Vagina (tissue), 2 donors: ENCODE measurements at regions not wholly inside any gene's neighbourhood (a gene's known extent, or its start where the extent isn't known, plus 50 kb on each side); places are given as distances from the start of the nearest gene placed in this dataset.

ENCODE experiments used
- CTCF ChIP-seq, 3 experiments: fragments of 450-650 bp in 2 of 3; fragments of 200-600 bp in 1 of 3; sonication (generic) in 1 of 3; IDR thresholded peaks; one replicate each; pipeline ENCODE4 v1.5.1; 2017 to 2019; ENCODE audit warnings: antibody characterized with exemption in 3 of 3, mild to moderate bottlenecking in 2 of 3, moderate library complexity in 2 of 3
- POLR2AphosphoS5 ChIP-seq, 2 donors: sonication (generic); formaldehyde crosslinking; IDR thresholded peaks; one replicate each; pipeline ENCODE4 v1.9.0; 2017; ENCODE audit warnings: antibody characterized with exemption in 2 of 2, mild to moderate bottlenecking in 2 of 2, low read depth in 1 of 2; ENCODE audit not compliant: insufficient read depth in 1 of 2

GRCh38 chr2:216991563-216991962, 131.7 kb upstream of the TNP1 start:
- TF ChIP-seq POLR2AphosphoS5 (IDR thresholded peaks at IDR 0.05; ENCODE audit: insufficient read depth in 1 of 2, low read depth in 1 of 2): peak in 1 of 2 donors; percentile 19
- TF ChIP-seq CTCF (IDR thresholded peaks at IDR 0.05): no peak
